ENCODE measurements at regions not wholly inside any gene's neighbourhood (a gene's known extent, or its start where the extent isn't known, plus 50 kb on each side); places are given as distances from the start of the nearest gene placed in this dataset.

GRCh38 chr18:68520406-68521075 is 194.4 kb downstream of the TMX3 start:
- ATAC-seq = no peak

GRCh38 chr18:68519336-68519735 is 195.6 kb downstream of the TMX3 start:
- ATAC-seq = no peak

DNA sequence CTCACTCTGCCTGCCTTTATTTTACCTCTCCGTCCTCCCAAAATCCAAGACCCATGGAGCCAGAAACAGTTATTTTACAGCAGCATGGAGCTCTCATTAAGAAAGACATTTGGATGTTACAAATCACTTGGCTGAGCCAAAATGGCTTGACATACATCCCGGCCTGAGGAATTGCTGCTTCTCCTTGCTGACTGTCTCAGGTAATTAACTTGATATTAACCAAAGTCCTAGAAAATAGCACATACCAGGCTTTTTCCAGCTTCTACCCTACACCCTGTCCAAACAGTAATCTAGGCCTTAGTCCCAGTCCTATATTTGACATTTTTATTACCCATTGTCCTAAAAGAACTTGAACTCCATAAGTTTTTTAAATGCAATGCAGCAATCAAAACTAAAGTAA is 205.0 kb downstream of the TMX3 start:
- no peak for ATAC-seq

- no peak for ATAC-seq
Observed at GRCh38 chr18:68507781-68508180, 207.1 kb downstream of the TMX3 start.

- no peak for ATAC-seq
Observed at GRCh38 chr18:68505178-68505574, 209.7 kb downstream of the TMX3 start.

GRCh38 chr18:68504441-68505177 is 210.3 kb downstream of the TMX3 start:
- ATAC-seq = no peak

DNA sequence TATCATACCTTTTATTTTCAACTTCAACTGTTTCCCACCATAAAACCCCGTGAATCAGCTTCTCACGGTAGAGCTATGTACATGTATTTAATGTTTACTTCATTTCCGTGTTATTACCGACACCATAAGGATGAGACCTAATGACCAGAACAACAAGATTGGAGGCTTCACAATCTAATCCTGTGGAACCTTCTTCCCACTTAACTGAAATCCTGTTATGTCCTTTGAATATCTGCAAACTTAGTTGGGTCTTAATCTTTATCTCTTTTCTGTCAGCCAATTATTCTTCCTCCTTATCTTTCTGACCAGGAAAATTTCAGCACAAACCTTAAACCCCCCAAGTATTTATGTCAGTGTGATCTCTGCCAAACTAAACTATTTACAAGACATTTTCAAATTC is 214.4 kb downstream of the TMX3 start:
- ATAC-seq = no peak

- ATAC-seq = no peak
Observed at GRCh38 chr18:68499141-68499540, 215.8 kb downstream of the TMX3 start.

GRCh38 chr18:68498636-68499035 is 216.3 kb downstream of the TMX3 start:
- no peak for ATAC-seq

- ATAC-seq = no peak
Observed at GRCh38 chr18:68498185-68498584, 216.7 kb downstream of the TMX3 start.

DNA sequence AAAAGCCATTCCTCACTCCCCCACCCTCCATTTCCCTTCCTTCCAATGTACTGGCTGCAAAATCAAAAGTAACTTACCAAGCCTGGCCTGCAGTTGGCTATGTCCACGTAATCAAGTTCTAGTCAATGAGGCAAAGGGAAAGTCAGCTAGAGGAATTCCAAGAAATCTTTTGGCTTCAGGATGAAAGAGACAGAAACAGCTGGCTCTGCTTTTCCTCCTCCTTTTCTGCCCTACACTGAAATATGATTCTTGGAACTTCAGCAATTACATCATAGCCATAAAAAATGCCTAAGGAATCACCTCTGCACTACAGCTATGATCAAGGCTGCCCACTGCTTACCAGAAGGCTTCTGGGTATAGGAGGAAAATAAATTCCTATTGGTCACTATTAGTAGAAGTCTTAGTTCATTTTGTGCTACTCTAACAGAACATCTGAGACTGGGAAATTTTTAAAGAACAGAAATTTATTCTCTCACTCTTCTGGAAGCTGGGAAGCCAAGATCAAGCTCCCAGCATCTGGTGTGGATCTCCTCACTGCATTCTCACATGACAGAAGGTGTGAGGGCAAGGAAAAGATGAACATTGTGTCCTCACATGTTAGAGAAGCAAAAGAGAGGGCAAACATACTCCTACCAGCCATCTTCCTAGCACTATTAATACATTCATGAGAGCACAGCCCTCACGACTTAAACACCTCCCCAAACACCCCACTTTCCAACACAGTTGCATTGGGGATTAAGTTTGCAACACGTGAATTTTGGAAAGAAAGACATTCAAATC is 219.9 kb downstream of the TMX3 start:
- ATAC-seq = no peak

GRCh38 chr18:68489013-68489792 is 225.7 kb downstream of the TMX3 start:
- ATAC-seq = no peak

GRCh38 chr18:68484241-68484640 is 230.7 kb downstream of the TMX3 start:
- no peak for ATAC-seq

DNA sequence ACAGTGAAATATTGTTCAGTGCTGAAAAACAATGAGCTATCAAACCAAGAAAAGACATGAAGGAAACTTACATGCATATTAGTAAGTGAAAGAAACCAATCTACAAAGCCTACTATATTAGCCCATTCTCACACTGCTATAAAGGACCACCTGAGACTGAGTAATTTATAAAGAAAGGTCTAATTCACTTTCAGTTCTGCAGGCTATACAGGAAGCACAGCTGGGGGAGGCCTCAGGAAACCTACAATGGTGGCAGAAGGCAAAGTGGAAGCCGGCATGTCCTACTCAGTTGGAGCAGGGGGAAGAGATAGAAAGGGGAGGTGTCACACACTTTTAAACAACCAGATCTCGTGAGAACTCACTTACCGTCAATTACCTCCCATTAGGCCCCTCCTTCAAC is 232.1 kb downstream of the TMX3 start:
- no peak for ATAC-seq

DNA sequence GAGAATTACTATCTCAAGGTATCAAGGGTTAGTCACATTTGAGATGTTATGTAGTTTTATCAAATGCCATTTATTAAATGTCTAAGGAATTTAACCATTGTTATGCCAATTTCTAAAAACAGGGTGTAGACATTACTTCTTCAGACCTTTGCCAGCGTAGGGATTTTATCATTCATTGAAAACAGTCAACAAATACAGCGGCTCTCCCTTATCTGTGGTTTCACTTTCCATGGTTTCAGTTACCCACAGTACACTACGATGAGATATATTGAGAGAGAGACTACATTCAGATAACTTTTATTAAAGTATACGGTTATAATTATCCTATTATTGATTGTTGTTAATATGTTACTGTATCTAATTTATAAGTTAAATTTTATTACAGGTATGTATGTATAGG is 234.7 kb downstream of the TMX3 start:
- ATAC-seq = no peak

DNA sequence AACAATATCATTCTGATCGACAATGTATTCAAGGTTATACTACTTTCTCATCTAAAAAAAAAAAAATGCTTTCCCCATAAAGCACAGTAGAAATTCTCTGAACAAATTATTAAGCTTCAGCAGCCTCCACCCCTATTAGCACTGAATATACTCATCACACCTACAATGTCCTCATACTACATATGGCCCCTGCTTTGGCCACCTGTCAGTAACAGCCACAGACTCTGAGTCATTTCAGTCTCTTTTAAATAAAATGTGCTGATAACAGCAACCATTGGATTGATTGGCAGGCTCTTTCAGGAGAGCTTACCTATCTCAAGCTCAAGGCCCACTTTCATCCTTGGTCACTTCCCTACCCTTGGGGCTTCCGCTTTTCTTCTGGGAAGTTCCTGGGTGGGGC is 236.7 kb downstream of the TMX3 start:
- ATAC-seq = no peak

GRCh38 chr18:68475883-68476282 is 239.0 kb downstream of the TMX3 start:
- no peak for ATAC-seq

- ATAC-seq = no peak
Observed at GRCh38 chr18:68472701-68473295, 242.1 kb downstream of the TMX3 start.

DNA sequence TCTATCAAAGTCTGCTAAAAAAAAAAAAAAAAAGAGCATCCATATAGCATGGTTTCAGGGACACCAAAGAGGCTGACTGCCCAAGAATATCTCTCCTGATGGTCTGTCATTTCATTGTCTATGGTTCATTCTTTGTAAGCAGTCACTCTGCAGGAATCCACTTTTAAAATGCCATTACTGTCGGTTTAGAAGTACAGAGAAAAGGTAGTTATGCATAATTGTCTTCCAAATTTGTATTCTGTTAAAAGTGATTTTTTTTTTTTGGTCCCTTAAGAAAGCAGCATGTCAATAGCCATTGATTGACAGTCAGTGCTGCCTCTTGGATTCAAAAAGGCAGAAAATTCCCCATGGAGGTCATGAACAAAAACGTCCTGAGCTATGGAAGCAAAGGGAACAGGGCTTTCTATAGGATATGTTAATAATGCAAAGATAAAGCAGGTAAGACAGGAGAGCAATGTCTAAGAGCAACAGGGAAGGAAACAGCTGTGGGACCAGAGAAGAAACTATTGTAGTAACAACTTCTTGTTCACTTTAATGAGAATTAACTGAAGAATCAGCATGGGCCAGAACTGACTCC is 245.8 kb downstream of the TMX3 start:
- ATAC-seq = no peak

- no peak for ATAC-seq
Observed at GRCh38 chr18:68467957-68468356, 247.0 kb downstream of the TMX3 start.

GRCh38 chr18:68467329-68467728 is 247.6 kb downstream of the TMX3 start:
- no peak for ATAC-seq

DNA sequence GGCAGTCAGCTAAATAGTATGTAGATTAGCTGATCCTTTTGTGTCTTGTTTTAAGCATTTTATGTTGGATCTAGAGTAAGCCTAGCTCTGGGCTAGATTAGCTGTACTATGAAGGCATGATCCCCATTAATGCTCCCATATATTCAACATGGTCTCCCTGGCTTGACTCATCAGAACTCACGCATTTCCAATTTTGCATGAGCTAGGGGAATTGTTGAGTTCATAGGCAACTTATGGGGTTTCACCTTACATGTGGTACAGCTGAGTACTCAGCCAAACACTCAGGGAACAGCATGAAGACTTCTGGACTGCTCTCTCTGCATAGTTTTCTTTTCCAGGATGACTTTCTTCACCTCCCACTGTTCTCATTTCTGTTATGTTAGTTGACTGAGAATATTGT is 248.2 kb downstream of the TMX3 start:
- no peak for ATAC-seq
